ENCODE measurements at regions not wholly inside any gene's neighbourhood (a gene's known extent, or its start where the extent isn't known, plus 50 kb on each side); places are given as distances from the start of the nearest gene placed in this dataset.
"Not testable (repeated sequence)": the region's sequence is repeated elsewhere in the genome, so short reads cannot be mapped to it uniquely, and the experiment has no call there.

GRCh38 chr5:1576851-1577250 is 53.1 kb upstream of the LPCAT1 start:
- not testable (repeated sequence) for DNase-seq

- not testable (repeated sequence) for DNase-seq
Measured at GRCh38 chr5:1575991-1576714, 52.4 kb upstream of the LPCAT1 start.

- not testable (repeated sequence) for DNase-seq
Measured at GRCh38 chr5:1575491-1575890, 51.7 kb upstream of the LPCAT1 start.

GRCh38 chr5:1574023-1574318 is 50.2 kb upstream of the LPCAT1 start:
- not testable (repeated sequence) for DNase-seq

- DNase-seq, result not testable (repeated sequence)
Measured at GRCh38 chr5:1573217-1574022, 49.7 kb upstream of the LPCAT1 start.
